ENCODE measurements at regions not wholly inside any gene's neighbourhood (a gene's known extent, or its start where the extent isn't known, plus 50 kb on each side); places are given as distances from the start of the nearest gene placed in this dataset.
"Not testable (repeated sequence)": the region's sequence is repeated elsewhere in the genome, so short reads cannot be mapped to it uniquely, and the experiment has no call there.

GRCh38 chr13:79907527-79907926 is 426.6 kb downstream of the NDFIP2 start:
- no peak for DNase-seq

DNA sequence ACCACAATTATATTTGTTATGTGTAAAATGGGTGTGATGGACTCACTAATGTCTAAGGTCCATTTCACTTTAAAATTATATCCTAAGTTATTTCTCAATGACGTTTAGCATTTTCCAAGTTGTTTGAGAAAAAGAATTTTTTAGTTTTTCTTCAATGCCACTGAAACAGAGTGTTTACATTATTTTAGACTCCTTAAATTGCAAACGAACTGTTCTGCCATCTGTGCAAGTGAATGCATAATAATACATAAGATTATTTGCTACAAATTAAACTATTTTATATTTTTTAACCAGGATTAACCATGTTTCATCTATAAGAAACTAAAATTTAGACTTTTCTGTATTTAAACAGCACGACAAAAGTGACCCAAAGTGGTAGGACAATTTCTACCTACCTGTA is 425.4 kb downstream of the NDFIP2 start:
- no peak for DNase-seq

- DNase-seq, result no peak
These were observed 424.1 kb downstream of the NDFIP2 start for GRCh38 chr13:79905018-79905417.

DNA sequence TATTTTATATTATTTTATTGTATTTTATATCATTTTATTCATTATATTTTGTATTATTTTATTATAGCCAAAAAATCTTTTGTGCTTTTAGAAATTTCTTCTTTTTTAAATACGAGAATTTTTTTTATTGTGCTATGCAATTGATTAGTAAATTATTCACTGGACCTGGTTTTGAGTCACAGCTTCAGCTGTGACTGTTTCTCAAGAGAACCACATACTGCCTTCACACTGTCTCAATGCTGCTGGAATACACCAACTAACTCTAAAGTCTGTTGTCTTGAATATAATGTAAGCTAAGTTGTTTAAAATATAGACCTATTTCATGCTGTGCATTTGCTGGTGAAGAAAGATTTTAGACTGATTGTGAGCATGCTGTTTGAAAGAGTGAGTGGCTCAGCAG is 423.6 kb downstream of the NDFIP2 start:
- DNase-seq, result no peak

DNA sequence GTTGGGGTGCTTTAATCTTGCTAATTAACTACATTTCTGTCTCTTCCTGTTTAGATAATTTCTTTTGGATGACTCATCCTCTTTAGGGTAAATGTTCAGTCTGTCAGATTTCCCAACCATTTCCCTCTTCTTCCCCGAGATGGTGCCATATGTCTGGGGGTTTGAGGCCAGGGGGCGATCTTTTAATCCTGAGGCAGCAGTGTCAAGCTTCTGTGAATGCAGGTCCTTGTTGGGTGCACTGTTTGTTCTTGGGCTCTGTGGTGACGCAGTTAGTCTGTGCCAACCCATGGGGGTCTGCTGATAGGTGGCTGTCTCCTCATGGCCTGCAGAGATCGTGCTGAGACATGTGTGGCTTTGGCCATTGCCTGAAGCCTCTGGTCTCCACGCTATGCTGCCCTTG is 420.4 kb downstream of the NDFIP2 start:
- DNase-seq, result peak; percentile 16

DNA sequence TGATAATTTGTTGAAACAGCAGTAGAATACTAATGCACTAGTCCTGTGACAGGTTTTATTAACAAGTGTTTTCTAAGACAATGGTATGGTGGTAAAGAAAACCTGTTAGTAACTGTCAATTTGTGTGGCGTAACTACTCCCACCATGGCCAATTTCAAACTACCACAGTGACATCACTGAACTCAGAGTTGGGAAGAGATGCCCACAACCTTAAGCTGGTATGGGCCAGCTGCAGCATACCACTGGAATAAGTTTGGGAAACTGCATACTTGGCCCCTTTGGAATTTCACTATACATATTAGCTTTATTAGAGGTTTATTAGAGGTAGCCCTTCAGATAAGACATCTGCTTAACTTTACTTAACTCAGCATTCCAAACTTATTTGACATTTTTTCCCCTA is 419.4 kb downstream of the NDFIP2 start:
- no peak for DNase-seq

DNA sequence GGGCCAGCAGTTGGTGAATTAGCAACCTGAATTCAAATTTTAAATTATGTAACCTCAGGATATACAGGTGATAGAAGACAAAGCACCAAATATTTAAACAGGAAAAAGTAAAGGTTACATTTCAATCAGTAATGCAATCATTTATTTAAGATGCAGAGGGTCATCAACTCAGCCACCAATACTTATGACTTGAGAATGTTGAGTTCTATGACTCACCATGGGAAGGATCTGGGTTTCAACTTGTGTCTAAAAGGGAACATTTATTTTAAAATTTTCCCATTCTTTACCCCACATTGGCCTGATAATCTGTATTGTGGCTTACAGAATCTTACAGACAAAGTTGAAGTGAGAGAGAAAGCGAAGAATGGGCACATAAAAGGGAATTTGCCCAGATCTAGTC is 418.0 kb downstream of the NDFIP2 start:
- DNase-seq, result no peak

DNA sequence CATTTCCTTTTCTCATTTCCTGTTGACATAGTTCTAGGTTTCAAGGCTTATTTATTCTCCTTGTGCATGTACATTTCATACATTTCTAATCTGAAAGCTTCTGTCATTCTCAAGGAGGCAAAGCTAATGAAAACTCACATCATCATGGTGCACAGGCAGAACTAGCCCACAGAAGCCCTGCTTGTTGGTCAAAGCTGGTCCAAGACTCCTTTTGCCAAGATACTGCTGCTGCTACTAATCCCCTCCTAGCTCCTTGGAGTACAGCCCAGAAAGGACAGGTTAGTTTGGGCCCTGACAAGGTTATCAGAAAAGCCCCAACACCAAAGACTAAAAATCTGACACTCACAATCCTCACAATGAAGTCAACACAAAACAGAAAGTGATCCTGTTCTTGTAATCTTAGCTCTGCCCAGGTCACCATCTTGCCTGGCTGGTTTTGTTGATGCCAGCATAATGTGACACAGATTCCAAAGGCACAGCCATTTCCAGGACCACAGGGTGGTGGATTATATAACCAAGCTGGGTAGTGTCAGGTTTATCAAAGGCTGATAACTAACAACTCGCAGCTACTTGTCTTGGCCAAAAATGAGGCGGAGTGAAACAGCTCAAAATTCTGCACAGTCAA is 417.4 kb downstream of the NDFIP2 start:
- DNase-seq, result no peak

DNA sequence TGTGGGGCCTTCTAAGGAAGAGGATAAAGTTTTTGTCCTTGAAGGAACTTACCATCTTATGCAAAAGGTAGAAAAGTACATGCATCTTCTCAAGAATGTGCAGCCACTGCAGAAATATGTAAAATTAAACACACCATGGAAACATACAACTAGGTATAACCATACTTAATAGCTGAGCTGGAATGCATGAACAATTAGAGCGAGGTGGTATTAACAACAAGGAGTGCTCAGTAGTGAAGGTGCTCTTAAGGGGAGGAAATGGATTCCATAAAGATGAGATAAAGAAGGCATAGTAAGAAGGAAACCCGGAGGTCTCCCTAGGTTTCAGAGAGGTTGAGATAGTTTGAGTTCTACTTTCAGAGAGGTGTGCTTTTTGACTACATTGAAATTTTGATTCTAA is 415.9 kb downstream of the NDFIP2 start:
- DNase-seq, result no peak

GRCh38 chr13:79895416-79895815 is 414.5 kb downstream of the NDFIP2 start:
- DNase-seq, result no peak

GRCh38 chr13:79887278-79887677 is 406.3 kb downstream of the NDFIP2 start:
- not testable (repeated sequence) for DNase-seq

DNA sequence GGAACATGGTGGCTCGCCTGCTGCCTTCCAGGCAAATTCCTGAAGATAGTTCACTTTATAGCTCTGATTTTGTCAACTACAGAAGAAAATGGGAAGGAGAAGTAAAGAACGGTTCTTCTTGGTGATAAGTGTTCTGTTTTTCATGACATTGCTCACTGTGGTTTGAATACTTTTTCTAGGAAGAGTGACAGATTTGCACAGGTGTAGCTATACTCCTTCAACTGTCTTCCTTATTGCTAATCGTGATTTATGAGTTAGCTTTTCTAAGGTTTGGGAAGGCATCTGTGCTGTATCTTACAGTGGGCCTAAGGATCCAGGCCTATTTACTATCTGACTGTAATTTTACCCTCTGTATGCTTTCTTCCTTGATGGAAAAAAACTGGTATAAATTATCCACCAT is 405.6 kb downstream of the NDFIP2 start:
- DNase-seq, result no peak

- DNase-seq, result no peak
These were observed 403.9 kb downstream of the NDFIP2 start for GRCh38 chr13:79884890-79885289.

- no peak for DNase-seq
These were observed 402.3 kb downstream of the NDFIP2 start for GRCh38 chr13:79883216-79883615.

GRCh38 chr13:79880818-79881217 is 399.9 kb downstream of the NDFIP2 start:
- DNase-seq, result peak; percentile 68

DNA sequence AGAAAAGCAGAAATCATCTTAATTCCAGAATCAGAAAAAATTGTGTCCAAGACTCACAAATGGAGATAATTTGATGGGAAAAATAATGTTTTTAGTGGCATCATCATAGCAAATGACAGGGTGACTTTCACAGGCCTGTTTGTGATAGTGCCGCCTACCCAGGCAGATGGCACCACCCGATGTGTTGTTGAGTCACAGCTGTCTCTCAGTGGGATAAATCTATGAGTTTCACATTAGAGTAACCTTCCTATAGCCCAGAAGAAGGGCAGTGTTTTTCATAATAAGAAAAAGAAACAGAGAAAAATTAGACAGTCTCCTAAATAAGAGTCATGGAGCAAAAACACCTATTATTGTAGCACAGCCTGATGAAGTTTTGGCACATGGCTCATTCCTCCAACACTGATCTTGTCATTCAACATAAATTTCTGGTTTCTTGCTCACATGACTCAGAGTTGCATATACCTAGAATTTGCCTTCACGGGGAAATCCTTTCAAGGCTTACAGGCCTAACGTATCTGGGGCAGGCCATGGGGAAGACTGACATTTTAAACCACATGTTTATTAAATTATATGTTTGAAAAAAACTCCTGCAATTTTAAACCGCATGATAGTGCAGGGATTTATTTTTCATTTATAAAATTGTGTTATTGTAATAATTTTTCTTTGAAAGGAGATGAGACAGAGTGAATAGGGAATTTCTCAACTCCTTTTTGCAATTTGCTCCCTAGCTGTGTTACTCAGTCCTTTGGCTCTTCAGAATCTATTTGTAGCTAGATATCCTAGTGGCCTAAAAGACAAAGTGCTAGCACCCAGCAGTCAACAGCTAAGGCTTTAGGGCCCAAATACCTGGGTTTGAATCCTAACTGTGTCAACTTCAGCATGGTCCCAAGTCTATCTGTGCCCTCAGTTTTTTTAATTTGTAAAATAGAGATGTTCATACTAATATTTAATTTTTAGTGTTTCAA is 393.7 kb downstream of the NDFIP2 start:
- DNase-seq, result no peak

DNA sequence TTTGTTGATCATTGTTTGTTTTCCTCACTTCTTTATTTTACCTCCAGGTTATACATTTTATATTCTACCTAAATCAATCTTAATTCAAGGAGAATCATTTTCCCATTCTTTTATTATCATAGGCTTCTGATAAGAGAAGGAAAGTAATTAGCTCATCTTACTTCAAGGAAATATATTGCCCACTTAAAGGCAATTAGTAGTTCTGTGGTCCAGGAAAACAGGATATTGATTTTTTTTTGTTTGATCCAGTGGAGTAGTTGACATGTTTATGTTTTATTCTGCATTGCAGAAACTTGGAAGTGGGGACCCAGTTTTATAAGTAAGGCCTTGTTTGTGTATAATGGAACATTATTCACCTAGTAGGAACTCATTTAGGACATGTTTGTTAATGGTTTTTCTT is 390.6 kb downstream of the NDFIP2 start:
- DNase-seq, result no peak

- no peak for DNase-seq
These were observed 389.8 kb downstream of the NDFIP2 start for GRCh38 chr13:79870766-79871165.

GRCh38 chr13:79870123-79870522 is 389.2 kb downstream of the NDFIP2 start:
- DNase-seq, result no peak

GRCh38 chr13:79869326-79869725 is 388.4 kb downstream of the NDFIP2 start:
- peak; percentile 29 for DNase-seq

DNA sequence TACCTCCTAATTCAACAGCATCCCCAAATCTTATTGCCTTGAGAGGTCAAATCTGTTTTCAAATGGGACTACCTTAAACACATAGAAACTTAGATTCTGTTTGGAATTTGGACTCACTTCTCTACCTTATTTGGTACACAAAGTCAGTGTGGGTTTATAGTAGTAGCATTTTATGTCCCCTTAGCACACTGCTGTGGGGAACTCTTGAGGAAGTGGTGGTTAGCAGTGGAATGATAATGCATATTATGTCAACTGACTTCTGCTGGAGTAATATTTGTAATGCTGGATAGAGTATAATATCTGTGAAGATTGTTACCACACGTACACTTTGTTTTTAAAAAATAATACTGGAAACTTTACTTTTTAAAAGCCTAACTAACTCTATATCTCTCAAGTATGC is 386.3 kb downstream of the NDFIP2 start:
- peak; percentile 90 for DNase-seq

DNA sequence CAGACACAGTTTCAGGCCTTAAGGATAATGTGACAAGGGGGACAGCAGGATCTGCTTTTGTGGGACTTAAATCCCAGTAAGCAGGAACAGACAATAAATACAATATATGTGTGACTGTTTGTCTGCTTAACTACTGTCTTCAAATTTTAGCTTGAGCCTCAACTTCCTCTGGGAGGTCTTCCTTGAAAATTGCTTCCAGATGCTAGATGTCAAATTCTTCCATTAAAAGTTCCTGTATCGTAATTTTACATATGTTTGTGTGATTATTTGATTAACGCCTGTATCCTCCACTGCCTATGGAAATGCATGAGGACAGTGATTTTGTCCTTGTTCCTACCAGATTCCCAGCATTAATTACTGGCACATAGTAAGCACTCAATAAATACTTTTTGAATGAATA is 385.5 kb downstream of the NDFIP2 start:
- no peak for DNase-seq

GRCh38 chr13:79862515-79862914 is 381.6 kb downstream of the NDFIP2 start:
- no peak for DNase-seq

- no peak for DNase-seq
These were observed 380.8 kb downstream of the NDFIP2 start for GRCh38 chr13:79861731-79862130.

All from hematopoietic multipotent progenitor cell treated with erythropoietin and hydrocortisone succinate and interleukin-3 and kit ligand, for 4 days (in vitro differentiated cells).